Smooth muscle cell (in vitro differentiated cells): ENCODE measurements at regions not wholly inside any gene's neighbourhood (a gene's known extent, or its start where the extent isn't known, plus 50 kb on each side); places are given as distances from the start of the nearest gene placed in this dataset.
"Not testable (repeated sequence)": the region's sequence is repeated elsewhere in the genome, so short reads cannot be mapped to it uniquely, and the experiment has no call there.

ENCODE experiments used
- DNase-seq: peaks from one replicate; lab custom pipeline; 2025; ENCODE audit not compliant: unreplicated experiment; lab: John Stamatoyannopoulos, UW
- H2AFZ ChIP-seq: fragments of 200-600 bp; sonication (generic); 2 replicates; pipeline ENCODE4 v1.6.0; 2016; ENCODE audit warnings: antibody characterized with exemption, low read depth, mild to moderate bottlenecking
- H3F3A ChIP-seq: fragments of 200-600 bp; sonication (generic); 2 replicates; pipeline ENCODE4 v1.6.0; 2017; ENCODE audit warnings: antibody characterized with exemption, low read depth
- H3K27ac ChIP-seq: fragments of 200-600 bp; sonication (generic); 2 replicates; pipeline ENCODE4 v1.5.1; 2016; ENCODE audit warnings: low read depth, mild to moderate bottlenecking
- H3K27me3 ChIP-seq: fragments of 200-600 bp; sonication (generic); 2 replicates; pipeline ENCODE4 v1.6.1; 2016; ENCODE audit warnings: low read depth, mild to moderate bottlenecking
- H3K36me3 ChIP-seq: fragments of 200-600 bp; sonication (generic); 2 replicates; pipeline ENCODE4 v1.5.1; 2016; ENCODE audit warnings: low read depth
- H3K4me1 ChIP-seq: fragments of 200-600 bp; sonication (generic); 2 replicates; pipeline ENCODE4 v1.5.1; 2016; ENCODE audit warnings: low read depth
- H3K4me2 ChIP-seq: fragments of 200-600 bp; sonication (generic); 2 replicates; pipeline ENCODE4 v1.6.0; 2016; ENCODE audit warnings: mild to moderate bottlenecking
- H3K4me3 ChIP-seq: fragments of 200-600 bp; sonication (generic); 2 replicates; pipeline ENCODE4 v1.5.1; 2016; ENCODE audit warnings: mild to moderate bottlenecking
- H3K79me2 ChIP-seq: fragments of 200-600 bp; sonication (generic); 2 replicates; pipeline ENCODE4 v1.6.0; 2016; ENCODE audit warnings: low read depth, mild to moderate bottlenecking
- H3K9ac ChIP-seq: fragments of 200-600 bp; sonication (generic); 2 replicates; pipeline ENCODE4 v1.6.0; 2016; ENCODE audit warnings: low read depth
- H3K9me3 ChIP-seq: fragments of 200-600 bp; sonication (generic); replicated peaks from 2 replicates; pipeline ENCODE4 v1.5.1; 2016; ENCODE audit warnings: low read depth
- H4K20me1 ChIP-seq: fragments of 200-600 bp; sonication (generic); 2 replicates; pipeline ENCODE4 v1.6.0; 2016; ENCODE audit warnings: low read depth
- WGBS: methylation state at CpG from one replicate; pipeline ENCODE4 v1.1.7; 2016; ENCODE audit warnings: low lambda C conversion rate; 5-methylcytosine and 5-hydroxymethylcytosine counted together
- TF ChIP-seq, protein P1 (sequence below): fragments of 200-600 bp; sonication (generic); IDR thresholded peaks from 2 replicates; pipeline ENCODE4 v1.5.1; 2017; ENCODE audit warnings: borderline replicate concordance, mild to moderate bottlenecking, antibody characterized with exemption; ENCODE audit not compliant: insufficient read depth, poor library complexity, severe bottlenecking

GRCh38 chr22:49395617-49396016 lies 432.1 kb downstream of the BRD1 start:
- H3K4me3 ChIP-seq: no peak overlapping the region
- TF ChIP-seq, protein P1, sequence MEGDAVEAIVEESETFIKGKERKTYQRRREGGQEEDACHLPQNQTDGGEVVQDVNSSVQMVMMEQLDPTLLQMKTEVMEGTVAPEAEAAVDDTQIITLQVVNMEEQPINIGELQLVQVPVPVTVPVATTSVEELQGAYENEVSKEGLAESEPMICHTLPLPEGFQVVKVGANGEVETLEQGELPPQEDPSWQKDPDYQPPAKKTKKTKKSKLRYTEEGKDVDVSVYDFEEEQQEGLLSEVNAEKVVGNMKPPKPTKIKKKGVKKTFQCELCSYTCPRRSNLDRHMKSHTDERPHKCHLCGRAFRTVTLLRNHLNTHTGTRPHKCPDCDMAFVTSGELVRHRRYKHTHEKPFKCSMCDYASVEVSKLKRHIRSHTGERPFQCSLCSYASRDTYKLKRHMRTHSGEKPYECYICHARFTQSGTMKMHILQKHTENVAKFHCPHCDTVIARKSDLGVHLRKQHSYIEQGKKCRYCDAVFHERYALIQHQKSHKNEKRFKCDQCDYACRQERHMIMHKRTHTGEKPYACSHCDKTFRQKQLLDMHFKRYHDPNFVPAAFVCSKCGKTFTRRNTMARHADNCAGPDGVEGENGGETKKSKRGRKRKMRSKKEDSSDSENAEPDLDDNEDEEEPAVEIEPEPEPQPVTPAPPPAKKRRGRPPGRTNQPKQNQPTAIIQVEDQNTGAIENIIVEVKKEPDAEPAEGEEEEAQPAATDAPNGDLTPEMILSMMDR: no peak
- H3K79me2 ChIP-seq: no peaks in the 10 kb centered on the region
- 83% methylated on average over 8 of the region's 8 CpGs for WGBS
- H3K4me2 ChIP-seq: no peak overlapping the region
- H3K27ac ChIP-seq: no peak overlapping the region
- H2AFZ ChIP-seq: no peak overlapping the region
- no peaks in the 10 kb centered on the region for H4K20me1 ChIP-seq
- no peaks in the 10 kb centered on the region for H3K27me3 ChIP-seq
- no peaks in the 10 kb centered on the region for H3F3A ChIP-seq
- no peak overlapping the region for H3K9ac ChIP-seq
- no peaks in the 10 kb centered on the region for H3K36me3 ChIP-seq
- H3K9me3 ChIP-seq: no peaks in the 10 kb centered on the region
- no peak for DNase-seq
- no peaks in the 10 kb centered on the region for H3K4me1 ChIP-seq

- H3K27ac ChIP-seq, H2AFZ ChIP-seq, H3K4me1 ChIP-seq, H3K9me3 ChIP-seq, H3K27me3 ChIP-seq, H3F3A ChIP-seq, H3K4me2 ChIP-seq, H3K79me2 ChIP-seq, H3K4me3 ChIP-seq, DNase-seq, H4K20me1 ChIP-seq, H3K36me3 ChIP-seq, H3K9ac ChIP-seq: not testable (repeated sequence)
- WGBS: 90% methylated on average over 5 of the region's 5 CpGs
These were observed 432.6 kb downstream of the BRD1 start for GRCh38 chr22:49395062-49395461.

- no peak overlapping the region for H3K9ac ChIP-seq
- H3F3A ChIP-seq: no peaks in the 10 kb centered on the region
- no peak for DNase-seq
- no peak overlapping the region for H3K4me3 ChIP-seq
- H3K4me2 ChIP-seq: no peak overlapping the region
- no peaks in the 10 kb centered on the region for H3K9me3 ChIP-seq
- 80% methylated on average over 7 of the region's 7 CpGs for WGBS
- no peaks in the 10 kb centered on the region for H3K27me3 ChIP-seq
- no peaks in the 10 kb centered on the region for H3K79me2 ChIP-seq
- no peaks in the 10 kb centered on the region for H3K4me1 ChIP-seq
- no peaks in the 10 kb centered on the region for H3K36me3 ChIP-seq
- no peak overlapping the region for H3K27ac ChIP-seq
- no peak overlapping the region for H2AFZ ChIP-seq
- no peaks in the 10 kb centered on the region for H4K20me1 ChIP-seq
- TF ChIP-seq, protein P1: no peak
These were observed 433.4 kb downstream of the BRD1 start for GRCh38 chr22:49394116-49394785.

DNA sequence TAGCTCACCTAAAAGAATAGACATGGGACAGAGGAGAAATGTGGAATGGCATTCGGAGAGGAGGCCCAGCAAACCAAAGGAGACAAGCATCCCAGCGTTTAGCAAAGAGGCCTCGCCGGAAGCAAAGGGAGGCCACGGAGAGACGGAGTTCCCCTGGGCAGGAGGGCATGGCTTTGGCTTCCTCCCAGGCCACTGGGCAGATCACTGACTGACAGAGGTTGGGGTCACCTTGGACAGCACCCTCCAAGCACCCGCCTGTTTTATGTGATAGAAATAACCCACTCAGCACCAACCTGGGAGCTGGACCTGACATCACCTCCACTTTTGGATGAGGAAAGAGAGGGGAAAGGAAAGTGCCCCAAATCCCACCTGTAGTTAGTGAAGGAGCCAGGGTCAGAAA lies 434.1 kb downstream of the BRD1 start:
- Histone ChIP-seq H2AFZ (no peak overlapping the region), H3K4me1 (no peaks in the 10 kb centered on the region), H3K9me3 (no peaks in the 10 kb centered on the region), H3K79me2 (no peaks in the 10 kb centered on the region), H3K36me3 (no peaks in the 10 kb centered on the region), H3F3A (peaks cover 4% of the 10 kb centered on the region), H3K27ac (no peak overlapping the region), H3K9ac (no peak overlapping the region), H3K27me3 (no peaks in the 10 kb centered on the region), H3K4me2 (no peak overlapping the region), H3K4me3 (no peak overlapping the region), H4K20me1 (no peaks in the 10 kb centered on the region)
- 96% methylated on average over 7 of the region's 7 CpGs for WGBS
- DNase-seq: no peak
- TF ChIP-seq, protein P1: no peak
